H1 (cell line): ENCODE measurements at regions not wholly inside any gene's neighbourhood (a gene's known extent, or its start where the extent isn't known, plus 50 kb on each side); places are given as distances from the start of the nearest gene placed in this dataset.
A peak's percentile ranks its signal among the peaks of the same experiment; 100 is the strongest.

Experiments used
- CTCF ChIA-PET: fragments of 300-600 bp; sonication (Branson Sonifier 250); formaldehyde crosslinking; loops from one replicate; lab custom pipeline; 2021; ENCODE audit not compliant: partially characterized antibody; lab: Charles Lee
- POLR2A ChIA-PET: fragments of 300-600 bp; sonication (Branson Sonifier 250); formaldehyde crosslinking; loops from one replicate; lab custom pipeline; 2021; ENCODE audit warnings: inconsistent platforms; ENCODE audit not compliant: partially characterized antibody; lab: Charles Lee
- DNase-seq, 2 experiments: peaks; one replicate each; pipeline versions ENCODE4 v3.0.0 to v3.0.0-alpha.2; 2010 to 2022; ENCODE audit warnings: low spot score in 2 of 2, low read depth in 1 of 2, mixed read lengths in 1 of 2
- FAIRE-seq: peaks from 2 replicates; lab custom pipeline; 2011; peaks lifted over from hg19 to GRCh38; lab: Jason Lieb, UNC
- H2AFZ ChIP-seq: 2 replicates; pipeline ENCODE4 v1.8.1; 2012; ENCODE audit warnings: low read length, inconsistent platforms
- H2AK5ac ChIP-seq: 2 replicates; pipeline ENCODE4 v1.6.1; 2013; ENCODE audit warnings: low read depth, low read length
- H2BK120ac ChIP-seq: replicated peaks from 2 replicates; pipeline ENCODE3; 2013; ENCODE audit warnings: low read depth, low read length, inconsistent platforms
- H2BK12ac ChIP-seq: 2 replicates; pipeline ENCODE4 v1.6.1; 2013; ENCODE audit warnings: low read depth, low read length
- H2BK15ac ChIP-seq: 2 replicates; pipeline ENCODE4 v1.6.1; 2013; ENCODE audit warnings: low read length
- H2BK20ac ChIP-seq: 2 replicates; pipeline ENCODE4 v1.6.1; 2013; ENCODE audit warnings: low read length
- H2BK5ac ChIP-seq: 2 replicates; pipeline ENCODE4 v1.6.1; 2013; ENCODE audit warnings: low read depth, low read length
- H3K14ac ChIP-seq: 2 replicates; pipeline ENCODE4 v1.6.1; 2013; ENCODE audit warnings: inconsistent platforms; ENCODE audit not compliant: insufficient read length
- H3K18ac ChIP-seq: 2 replicates; pipeline ENCODE4 v1.6.1; 2013; ENCODE audit warnings: low read length; ENCODE audit errors: extremely low read depth
- H3K23ac ChIP-seq: 2 replicates; pipeline ENCODE4 v1.6.1; 2013; ENCODE audit warnings: inconsistent platforms; ENCODE audit not compliant: insufficient read length
- H3K23me2 ChIP-seq: 2 replicates; pipeline ENCODE4 v1.6.1; 2013; ENCODE audit warnings: low read depth, low read length
- H3K27ac ChIP-seq: 2 replicates; pipeline ENCODE4 v1.6.1; 2011; ENCODE audit warnings: low read depth, low read length, inconsistent platforms
- H3K27me3 ChIP-seq, 4 experiments: replicated peaks in 1 of 4; 1 replicate in 1 of 4; 2 replicates in 3 of 4; pipeline versions ENCODE4 v1.6.1 to v1.8.1; 2011 to 2013; ENCODE audit warnings: low read length in 3 of 4, mild to moderate bottlenecking in 3 of 4, inconsistent platforms in 2 of 4, mixed read lengths in 2 of 4, moderate library complexity in 1 of 4; ENCODE audit not compliant: control insufficient read depth in 3 of 4, insufficient read depth in 3 of 4; ENCODE audit errors: extremely low read depth in 1 of 4
- H3K36me3 ChIP-seq, 4 experiments: 2 replicates each; pipeline versions ENCODE4 v1.6.1 to v1.8.1; 2011 to 2013; ENCODE audit warnings: mild to moderate bottlenecking in 4 of 4, low read length in 3 of 4, moderate library complexity in 2 of 4, control low read depth in 1 of 4, inconsistent platforms in 1 of 4; ENCODE audit not compliant: insufficient read depth in 4 of 4, control insufficient read depth in 2 of 4
- H3K4ac ChIP-seq: replicated peaks from 2 replicates; pipeline ENCODE3; 2013; ENCODE audit warnings: low read length, low read depth, mixed read lengths, inconsistent platforms; ENCODE audit not compliant: insufficient read length
- H3K4me1 ChIP-seq, 4 experiments: replicated peaks in 1 of 4; 1 replicate in 1 of 4; 2 replicates in 3 of 4; pipeline versions ENCODE4 v1.6.1 to v1.8.1; 2011 to 2013; ENCODE audit warnings: low read length in 3 of 4, inconsistent platforms in 2 of 4, mixed read lengths in 1 of 4; ENCODE audit not compliant: insufficient read depth in 4 of 4, control insufficient read depth in 3 of 4
- H3K4me2 ChIP-seq, 2 experiments: 2 replicates each; pipeline versions ENCODE4 v1.6.1 to v1.8.1; 2011 to 2013; ENCODE audit warnings: low read depth in 2 of 2, low read length in 2 of 2, control low read depth in 1 of 2, inconsistent platforms in 1 of 2, mild to moderate bottlenecking in 1 of 2; ENCODE audit not compliant: insufficient read depth in 1 of 2
- H3K4me3 ChIP-seq, 4 experiments: fragments of 200-600, 300-600 bp in 1 of 4; sonication (generic), shearing (Covaris generic), sonication (Bioruptor Twin) in 1 of 4; 2 replicates each; pipeline versions ENCODE4 v1.5.1 to v1.8.1; 2011 to 2016; ENCODE audit warnings: low read length in 4 of 4, low read depth in 3 of 4, control low read depth in 2 of 4, inconsistent platforms in 2 of 4, mild to moderate bottlenecking in 2 of 4, mixed read lengths in 1 of 4, moderate library complexity in 1 of 4; ENCODE audit not compliant: insufficient read depth in 2 of 4; ENCODE audit errors: extremely low read depth in 1 of 4
- H3K56ac ChIP-seq: replicated peaks from 2 replicates; pipeline ENCODE3; 2013; ENCODE audit warnings: low read depth, mild to moderate bottlenecking, mixed read lengths, low read length, inconsistent platforms; ENCODE audit not compliant: insufficient read length
- H3K79me1 ChIP-seq: 2 replicates; pipeline ENCODE4 v1.6.1; 2013; ENCODE audit warnings: low read depth, low read length, control low read depth
- H3K79me2 ChIP-seq, 2 experiments: 2 replicates each; pipeline versions ENCODE4 v1.6.1 to v1.8.1; 2012 to 2013; ENCODE audit warnings: low read length in 2 of 2, mild to moderate bottlenecking in 2 of 2, inconsistent platforms in 1 of 2; ENCODE audit not compliant: insufficient read depth in 2 of 2, control insufficient read depth in 1 of 2
- H3K9ac ChIP-seq, 4 experiments: replicated peaks in 1 of 4; 1 replicate in 1 of 4; 2 replicates in 3 of 4; pipeline versions ENCODE4 v1.6.1 to v1.8.1; 2011 to 2013; ENCODE audit warnings: low read depth in 3 of 4, low read length in 3 of 4, control low read depth in 2 of 4, mild to moderate bottlenecking in 2 of 4, moderate library complexity in 2 of 4, inconsistent platforms in 1 of 4; ENCODE audit errors: extremely low read depth in 1 of 4
- H3K9me3 ChIP-seq, 2 experiments: 2 replicates each; pipeline versions ENCODE4 v1.6.1 to v1.8.1; 2012 to 2013; ENCODE audit warnings: mild to moderate bottlenecking in 2 of 2, moderate library complexity in 2 of 2, control low read depth in 1 of 2, inconsistent platforms in 1 of 2, low read depth in 1 of 2, low read length in 1 of 2, mixed read lengths in 1 of 2; ENCODE audit not compliant: insufficient read depth in 2 of 2
- H4K20me1 ChIP-seq, 2 experiments: replicated peaks in 1 of 2; 2 replicates each; pipeline versions ENCODE3 to v1.8.1; 2011 to 2013; ENCODE audit warnings: inconsistent platforms in 2 of 2, low read length in 2 of 2, mild to moderate bottlenecking in 1 of 2; ENCODE audit not compliant: insufficient read depth in 2 of 2, control insufficient read depth in 1 of 2
- H4K5ac ChIP-seq: 2 replicates; pipeline ENCODE4 v1.6.1; 2013; ENCODE audit warnings: low read length, low read depth, mixed read lengths, inconsistent platforms; ENCODE audit not compliant: insufficient read length
- H4K8ac ChIP-seq: 2 replicates; pipeline ENCODE4 v1.8.0; 2013; ENCODE audit warnings: mild to moderate bottlenecking, moderate library complexity, low read length, inconsistent platforms; ENCODE audit not compliant: insufficient read depth; ENCODE audit errors: extremely low read depth
- H4K91ac ChIP-seq: replicated peaks from 2 replicates; pipeline ENCODE3; 2013; ENCODE audit warnings: low read length, mixed read lengths, inconsistent platforms; ENCODE audit not compliant: insufficient read length
- CEBPB ChIP-seq: IDR thresholded peaks from 2 replicates; pipeline ENCODE4 v1.6.1; 2012; ENCODE audit warnings: low read depth, low read length
- WGBS, 2 experiments: shearing (Covaris generic) in 1 of 2; methylation state at CpG; one replicate each; pipeline versions ENCODE4 v1.1.6 to v1.1.7; 2013 to 2015; ENCODE audit warnings: low lambda C conversion rate in 2 of 2, mixed read lengths in 2 of 2, inconsistent platforms in 1 of 2, low coverage in 1 of 2, missing lambda C conversion rate in 1 of 2; ENCODE audit not compliant: insufficient replicate concordance in 2 of 2, insufficient coverage in 1 of 2, insufficient read length in 1 of 2; ENCODE audit errors: extremely low coverage in 1 of 2, missing lambda C conversion rate in 1 of 2; 5-methylcytosine and 5-hydroxymethylcytosine counted together

DNA sequence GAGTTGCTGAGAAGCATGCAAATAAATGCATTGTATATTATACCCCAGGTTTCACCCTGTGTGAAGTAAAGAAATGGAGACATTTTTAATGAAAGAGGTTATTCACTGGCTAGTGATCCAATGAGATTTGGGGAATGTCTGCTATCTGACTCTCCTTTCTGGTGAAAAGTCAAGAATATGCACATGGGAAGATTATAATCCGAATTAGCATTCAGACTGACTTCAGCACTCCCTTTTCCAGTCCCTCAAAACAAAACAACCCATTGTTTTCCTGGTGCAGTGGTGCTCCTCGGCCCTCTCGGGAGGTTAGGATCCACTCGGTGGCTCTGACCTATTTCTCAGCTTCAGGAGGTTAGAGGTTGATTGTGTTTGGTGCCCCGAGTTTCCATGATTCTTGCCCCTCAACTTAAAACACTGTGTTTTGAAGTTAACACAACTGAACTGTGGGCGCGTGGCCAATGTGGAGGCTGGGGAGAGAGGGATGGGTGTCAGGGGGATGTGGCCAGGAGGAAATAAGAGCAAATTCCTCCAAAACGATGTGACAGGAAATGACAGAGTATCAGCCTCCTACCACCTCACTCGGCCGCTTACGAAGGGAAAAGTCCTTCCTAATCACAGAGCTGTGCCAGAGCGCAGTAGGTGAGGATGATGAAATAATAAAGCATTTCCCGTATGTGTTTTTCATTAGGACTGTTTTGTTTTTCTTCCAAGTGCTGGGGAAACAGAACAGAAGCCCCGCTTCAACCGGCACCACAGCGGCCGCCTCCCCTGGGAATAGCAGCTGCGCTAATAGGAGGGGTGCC, 440.1 kb downstream of the MTX2 start:
- no peak for DNase-seq
- no peak for TF ChIP-seq CEBPB

More for the DNA sequence above, 440.1 kb downstream of the MTX2 start:
- Histone ChIP-seq H3K9me3 (no peaks in the 10 kb centered on the region), H4K5ac (no peak overlapping the region), H4K8ac (no peak overlapping the region), H2BK5ac (no peak overlapping the region), H3K23me2 (no peaks in the 10 kb centered on the region), H3K14ac (no peak overlapping the region), H3K4me1 (no peaks in the 10 kb centered on the region), H3K27ac (no peak overlapping the region), H3K79me1 (no peaks in the 10 kb centered on the region), H2AFZ (peak overlapping the region; percentile 25; the same call in 1 of the 2 replicates), H3K36me3 (no peaks in the 10 kb centered on the region), H2AK5ac (no peak overlapping the region), H3K18ac (no peak overlapping the region), H3K4me2 (no peak overlapping the region), H2BK20ac (no peak overlapping the region), H3K9ac (no peak overlapping the region), H3K79me2 (no peaks in the 10 kb centered on the region), H2BK120ac (no peak overlapping the region), H4K20me1 (no peaks in the 10 kb centered on the region), H3K56ac (no peak overlapping the region), H4K91ac (no peak overlapping the region), H2BK15ac (no peak overlapping the region), H3K23ac (no peak overlapping the region), H3K27me3 (no peaks in the 10 kb centered on the region), H3K4me3 (no peak overlapping the region), H3K4ac (no peak overlapping the region), H2BK12ac (no peak overlapping the region)
- CTCF ChIA-PET = interaction anchor here (1.7 to 1.9 kb wide), 2 partner anchors 57 kb away, joined by 4 to 6 read pairs; no protein-coding TSS in a partner anchor
- POLR2A ChIA-PET = no interaction called here
- no peak for FAIRE-seq
- WGBS, 2 experiments = 88% methylated on average over 18 of the region's 18 CpGs; no CpG with 5 or more reads in 1 of the 2 experiments
